Esophagus muscularis mucosa (tissue), 4 donors: ENCODE measurements at regions not wholly inside any gene's neighbourhood (a gene's known extent, or its start where the extent isn't known, plus 50 kb on each side); places are given as distances from the start of the nearest gene placed in this dataset.

ENCODE experiments used
- DNase-seq: peaks from one replicate; pipeline ENCODE4 v3.0.0-alpha.2; 2017; ENCODE audit errors: extremely low spot score
- H3K27ac ChIP-seq, 4 donors: fragments of 200-600 bp; sonication (generic); replicated peaks in 1 of 4; 1 replicate in 3 of 4; 2 replicates in 1 of 4; pipeline ENCODE4 v1.5.1; 2016 to 2019; ENCODE audit warnings: mild to moderate bottlenecking in 1 of 4
- H3K27me3 ChIP-seq, 4 donors: fragments of 200-600 bp; sonication (generic); one replicate each; pipeline versions ENCODE4 v1.5.1 to v1.6.0; 2016 to 2019
- H3K36me3 ChIP-seq, 4 donors: fragments of 200-600 bp; sonication (generic); one replicate each; pipeline ENCODE4 v1.5.1; 2016 to 2019
- H3K4me1 ChIP-seq, 4 donors: fragments of 200-600 bp; sonication (generic); one replicate each; pipeline ENCODE4 v1.5.1; 2016 to 2019
- H3K4me3 ChIP-seq, 4 donors: fragments of 200-600 bp; sonication (generic); 1 replicate in 2 of 4; 2 replicates in 2 of 4; pipeline ENCODE4 v1.5.1; 2016 to 2019; ENCODE audit warnings: mild to moderate bottlenecking in 4 of 4, moderate library complexity in 1 of 4
- H3K9me3 ChIP-seq, 4 donors: fragments of 200-600 bp; sonication (generic); 1 replicate in 3 of 4; 2 replicates in 1 of 4; pipeline ENCODE4 v1.5.1; 2016 to 2019
- CTCF ChIP-seq, 3 experiments: fragments of 200-600 bp in 2 of 3; fragments of 450-650 bp in 1 of 3; sonication (generic) in 2 of 3; IDR thresholded peaks; one replicate each; pipeline ENCODE4 v1.5.1; 2017 to 2019; ENCODE audit warnings: antibody characterized with exemption in 3 of 3, mild to moderate bottlenecking in 2 of 3, moderate library complexity in 1 of 3
- EP300 ChIP-seq: sonication (generic); formaldehyde crosslinking; IDR thresholded peaks from one replicate; pipeline ENCODE4 v1.6.1; 2017; ENCODE audit warnings: antibody characterized with exemption
- POLR2A ChIP-seq: fragments of 450-650 bp; IDR thresholded peaks from one replicate; pipeline ENCODE4 v1.6.1; 2017; ENCODE audit warnings: antibody characterized with exemption, moderate library complexity, mild to moderate bottlenecking, low read depth
- POLR2AphosphoS5 ChIP-seq, 2 donors: sonication (generic); formaldehyde crosslinking; IDR thresholded peaks; one replicate each; pipeline ENCODE4 v1.6.1; 2017; ENCODE audit warnings: antibody characterized with exemption in 2 of 2
- WGBS: methylation state at CpG from one replicate; pipeline ENCODE4 v1.1.5; 2018; 5-methylcytosine and 5-hydroxymethylcytosine counted together
- intact Hi-C: fragments of 100-400 bp; cut with DNase I; formaldehyde crosslinking; loops from one replicate; pipeline ENCODE4 v1.15.1; 2023

GRCh38 chr17:83150369-83151055 is 71.1 kb downstream of the METRNL start:
- Histone ChIP-seq H3K9me3 (no peaks in the 10 kb centered on the region), H3K27me3 (peaks cover 0 to 8% (median 0%) of the 10 kb centered on the region in 4 donors), H3K27ac (no peak overlapping the region), H3K36me3 (no peaks in the 10 kb centered on the region), H3K4me1 (peaks cover 0 to 29% (median 15%) of the 10 kb centered on the region in 4 donors), H3K4me3 (no peak overlapping the region)
- 84% methylated on average over 10 of the region's 10 CpGs for WGBS
- peak; percentile 60 for DNase-seq
- no peak for TF ChIP-seq POLR2AphosphoS5 (IDR thresholded peaks at IDR 0.05)
- no peak for TF ChIP-seq CTCF (IDR thresholded peaks at IDR 0.05)
- no peak for TF ChIP-seq EP300
- TF ChIP-seq POLR2A = no peak
- intact Hi-C loops = no loop called here

DNA sequence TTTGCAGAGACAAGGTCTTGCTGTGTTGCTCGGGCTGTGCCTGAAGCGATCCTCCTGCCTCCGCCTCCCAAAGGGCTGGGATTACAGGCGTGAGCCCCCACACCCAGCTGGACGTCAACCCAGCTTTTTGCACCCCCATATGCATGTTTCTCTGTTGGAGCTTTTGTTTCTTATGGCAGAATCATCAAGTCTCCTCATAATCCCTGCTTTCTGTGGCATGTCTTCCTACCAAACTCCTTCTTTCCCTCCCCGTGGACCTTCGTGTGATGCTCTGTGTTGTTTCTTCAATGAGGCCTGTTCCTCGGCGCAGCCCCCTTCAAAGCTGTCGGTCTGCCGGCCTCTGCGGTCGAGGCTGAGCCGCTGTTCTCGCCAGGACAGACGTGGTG is 71.6 kb downstream of the METRNL start:
- DNase-seq = no peak
- peaks cover 0 to 29% (median 15%) of the 10 kb centered on the region in 4 donors for H3K4me1 ChIP-seq

GRCh38 chr17:83151442-83152226 is 72.2 kb downstream of the METRNL start:
- intact Hi-C loops = no loop called here
- DNase-seq = peak; percentile 68
- TF ChIP-seq CTCF (IDR thresholded peaks at IDR 0.05) = no peak
- TF ChIP-seq POLR2A = no peak
- no peak for TF ChIP-seq EP300
- TF ChIP-seq POLR2AphosphoS5 (IDR thresholded peaks at IDR 0.05) = no peak
- WGBS = 58% methylated on average over 22 of the region's 32 CpGs
- Histone ChIP-seq H3K9me3 (no peaks in the 10 kb centered on the region), H3K27ac (peak overlapping the region in 2 of 4 donors; percentile 27 to 31), H3K27me3 (peaks cover 0 to 8% (median 0%) of the 10 kb centered on the region in 4 donors), H3K4me1 (peaks cover 0 to 29% (median 15%) of the 10 kb centered on the region in 4 donors), H3K36me3 (no peaks in the 10 kb centered on the region), H3K4me3 (no peak overlapping the region)

More for the DNA sequence above, 71.6 kb downstream of the METRNL start:
- H3K27ac ChIP-seq = no peak overlapping the region
- no peak overlapping the region for H3K4me3 ChIP-seq
- peaks cover 0 to 8% (median 0%) of the 10 kb centered on the region in 4 donors for H3K27me3 ChIP-seq
- no peaks in the 10 kb centered on the region for H3K9me3 ChIP-seq
- intact Hi-C loops = no loop called here
- 81% methylated on average over 16 of the region's 16 CpGs for WGBS
- H3K36me3 ChIP-seq = no peaks in the 10 kb centered on the region
- TF ChIP-seq EP300 (no peak), POLR2AphosphoS5 (IDR thresholded peaks at IDR 0.05) (no peak), CTCF (IDR thresholded peaks at IDR 0.05) (no peak), POLR2A (no peak)

GRCh38 chr17:83152227-83152744 is 72.9 kb downstream of the METRNL start:
- H3K27ac ChIP-seq = peak overlapping the region in 2 of 4 donors; percentile 27 to 31
- H3K27me3 ChIP-seq = peaks cover 0 to 8% (median 0%) of the 10 kb centered on the region in 4 donors
- H3K9me3 ChIP-seq = no peaks in the 10 kb centered on the region
- no peak for DNase-seq
- 94% methylated on average over 28 of the region's 31 CpGs for WGBS
- no peaks in the 10 kb centered on the region for H3K36me3 ChIP-seq
- peaks cover 0 to 29% (median 15%) of the 10 kb centered on the region in 4 donors for H3K4me1 ChIP-seq
- intact Hi-C loops = no loop called here
- TF ChIP-seq POLR2A = no peak
- TF ChIP-seq POLR2AphosphoS5 (IDR thresholded peaks at IDR 0.05) = no peak
- no peak for TF ChIP-seq CTCF (IDR thresholded peaks at IDR 0.05)
- no peak for TF ChIP-seq EP300
- H3K4me3 ChIP-seq = no peak overlapping the region
